HG03095 (cell line): ENCODE measurements at regions not wholly inside any gene's neighbourhood (a gene's known extent, or its start where the extent isn't known, plus 50 kb on each side); places are given as distances from the start of the nearest gene placed in this dataset.

ENCODE experiments used
- ATAC-seq: cut with Tn5 transposase; IDR thresholded peaks from one replicate; pipeline ENCODE4 v1.9.1; 2021; ENCODE audit warnings: moderate library complexity; ENCODE audit not compliant: unreplicated experiment

GRCh38 chr5:135126688-135127438 lies 92.8 kb upstream of the PITX1 start:
- no peak for ATAC-seq

GRCh38 chr5:135124724-135125123 lies 90.7 kb upstream of the PITX1 start:
- no peak for ATAC-seq

GRCh38 chr5:135124128-135124527 lies 90.1 kb upstream of the PITX1 start:
- no peak for ATAC-seq

- ATAC-seq = no peak
Observed at GRCh38 chr5:135122797-135123196, 88.8 kb upstream of the PITX1 start.

- ATAC-seq = no peak
Observed at GRCh38 chr5:135120951-135121350, 86.9 kb upstream of the PITX1 start.

- ATAC-seq = no peak
Observed at GRCh38 chr5:135119481-135119880, 85.5 kb upstream of the PITX1 start.

GRCh38 chr5:135117590-135117989 lies 83.6 kb upstream of the PITX1 start:
- ATAC-seq = no peak

GRCh38 chr5:135116160-135116561 lies 82.1 kb upstream of the PITX1 start:
- no peak for ATAC-seq

GRCh38 chr5:135115591-135115990 lies 81.6 kb upstream of the PITX1 start:
- no peak for ATAC-seq

- ATAC-seq = no peak
Observed at GRCh38 chr5:135114759-135115158, 80.7 kb upstream of the PITX1 start.

GRCh38 chr5:135112008-135112725 lies 78.1 kb upstream of the PITX1 start:
- ATAC-seq = no peak

GRCh38 chr5:135110785-135111596 lies 77.0 kb upstream of the PITX1 start:
- no peak for ATAC-seq

- ATAC-seq = no peak
Observed at GRCh38 chr5:135108992-135109391, 75.0 kb upstream of the PITX1 start.

GRCh38 chr5:135108569-135108968 lies 74.5 kb upstream of the PITX1 start:
- ATAC-seq = no peak

GRCh38 chr5:135107986-135108385 lies 74.0 kb upstream of the PITX1 start:
- no peak for ATAC-seq

- ATAC-seq = no peak
Observed at GRCh38 chr5:135106610-135107471, 72.8 kb upstream of the PITX1 start.

- ATAC-seq = no peak
Observed at GRCh38 chr5:135106136-135106535, 72.1 kb upstream of the PITX1 start.

GRCh38 chr5:135105105-135105484 lies 71.1 kb upstream of the PITX1 start:
- no peak for ATAC-seq

- no peak for ATAC-seq
Observed at GRCh38 chr5:135103575-135103853, 69.5 kb upstream of the PITX1 start.

- ATAC-seq = no peak
Observed at GRCh38 chr5:135102716-135103574, 68.9 kb upstream of the PITX1 start.
